SU-DHL-6 (cell line): ENCODE measurements at regions not wholly inside any gene's neighbourhood (a gene's known extent, or its start where the extent isn't known, plus 50 kb on each side); places are given as distances from the start of the nearest gene placed in this dataset.

Experiments
- CTCF ChIP-seq: fragments of 200-600 bp; sonication (generic); IDR thresholded peaks from one replicate; pipeline ENCODE4 v1.5.1; 2017; ENCODE audit warnings: antibody characterized with exemption, mild to moderate bottlenecking, low read length, moderate library complexity; ENCODE audit not compliant: insufficient read depth, poor library complexity, severe bottlenecking
- EZH2phosphoT487 ChIP-seq: fragments of 200-600 bp; sonication (generic), shearing (Covaris generic); conservative IDR thresholded peaks from 2 replicates; pipeline ENCODE4 v1.6.1; 2018; ENCODE audit warnings: mild to moderate bottlenecking, antibody characterized with exemption, low read length, moderate library complexity, mixed read lengths

GRCh38 chr3:18623220-18623619, 198.1 kb upstream of the SATB1 start:
- TF ChIP-seq CTCF (no peak), EZH2phosphoT487 (no peak)
